ENCODE measurements at regions not wholly inside any gene's neighbourhood (a gene's known extent, or its start where the extent isn't known, plus 50 kb on each side); places are given as distances from the start of the nearest gene placed in this dataset.
A peak's percentile ranks its signal among the peaks of the same experiment; 100 is the strongest.

- DNase-seq (ENCODE audit: low spot score), result peak; percentile 72
- H3K4me3 Mint-ChIP-seq, result no peak overlapping the region
- CTCF ChIA-PET, result interaction anchor here (0.6 to 2.9 kb wide), 10 partner anchors 10 to 135 kb away, joined by 3 to 23 read pairs (median 3); no protein-coding TSS in a partner anchor
- no peak overlapping the region for H3K27ac Mint-ChIP-seq
- POLR2A ChIA-PET, result no interaction called here
- peaks cover 8% of the 10 kb centered on the region for H3K9me3 Mint-ChIP-seq
- H3K36me3 Mint-ChIP-seq, result no peaks in the 10 kb centered on the region
- no peaks in the 10 kb centered on the region for H3K4me1 Mint-ChIP-seq
- no peaks in the 10 kb centered on the region for H3K27me3 Mint-ChIP-seq (ENCODE audit: low read depth)
- ATAC-seq, result peak; percentile 95
- no peak for TF ChIP-seq USF1 (CRISPR knock-in tag; IDR thresholded peaks at IDR 0.05)
- TF ChIP-seq IRF2 (CRISPR knock-in tag; IDR thresholded peaks at IDR 0.05; ENCODE audit: borderline replicate concordance, low read depth), result no peak
- TF ChIP-seq SMAD3 (CRISPR knock-in tag; IDR thresholded peaks at IDR 0.05; ENCODE audit: borderline replicate concordance), result no peak
- no peak for TF ChIP-seq USF2 (CRISPR knock-in tag; IDR thresholded peaks at IDR 0.05)
- no peak for TF ChIP-seq GTF2I (CRISPR knock-in tag; conservative IDR thresholded peaks at IDR 0.05)
- no peak for TF ChIP-seq ATF1 (CRISPR knock-in tag; IDR thresholded peaks at IDR 0.05)
- no peak for TF ChIP-seq ZBTB43 (CRISPR knock-in tag; IDR thresholded peaks at IDR 0.05)
These were observed 56.0 kb upstream of the CTXND1 start for GRCh38 chr15:80308002-80308401.

GRCh38 chr15:80309769-80310384 is 57.9 kb upstream of the CTXND1 start:
- DNase-seq (ENCODE audit: low spot score) (peak; percentile 35), ATAC-seq (peak; percentile 68)
- Mint-ChIP-seq H3K9me3 (peaks cover 3% of the 10 kb centered on the region), H3K27me3 (ENCODE audit: low read depth) (no peaks in the 10 kb centered on the region), H3K27ac (no peak overlapping the region), H3K36me3 (no peaks in the 10 kb centered on the region), H3K4me1 (no peaks in the 10 kb centered on the region), H3K4me3 (no peak overlapping the region)
- ChIA-PET CTCF (interaction anchor here (0.5 to 2.9 kb wide), 31 partner anchors 8 to 1215 kb away, joined by 3 to 23 read pairs (median 4); partner anchors contain the start of gene CTXND1), POLR2A (no interaction called here)
- TF ChIP-seq CTCF (IDR thresholded peaks at IDR 0.05) (peak; percentile 74), ZSCAN18 (CRISPR knock-in tag; IDR thresholded peaks at IDR 0.05) (no peak), FOXP1 (CRISPR knock-in tag; IDR thresholded peaks at IDR 0.05; ENCODE audit: borderline replicate concordance) (no peak)

GRCh38 chr15:80310776-80311175 is 58.8 kb upstream of the CTXND1 start:
- Mint-ChIP-seq H3K4me3 (no peak overlapping the region), H3K4me1 (no peaks in the 10 kb centered on the region)
- CTCF ChIA-PET, result interaction anchor here (1.0 to 1.6 kb wide), 2 partner anchors 59 to 103 kb away, joined by 3 to 4 read pairs; partner anchors contain the start of gene CTXND1

More at GRCh38 chr15:80310776-80311175, 58.8 kb upstream of the CTXND1 start:
- DNase-seq (ENCODE audit: low spot score), result no peak
- Mint-ChIP-seq H3K9me3 (peaks cover 3% of the 10 kb centered on the region), H3K27me3 (ENCODE audit: low read depth) (no peaks in the 10 kb centered on the region), H3K27ac (no peak overlapping the region), H3K36me3 (no peaks in the 10 kb centered on the region)
- ATAC-seq, result no peak
- POLR2A ChIA-PET, result no interaction called here
- TF ChIP-seq ERG (CRISPR knock-in tag; IDR thresholded peaks at IDR 0.05) (no peak), ZBTB43 (CRISPR knock-in tag; IDR thresholded peaks at IDR 0.05) (no peak), ATF3 (CRISPR knock-in tag; conservative IDR thresholded peaks at IDR 0.05) (no peak), NFE2L1 (CRISPR knock-in tag; IDR thresholded peaks at IDR 0.05) (no peak), SOX15 (CRISPR knock-in tag; IDR thresholded peaks at IDR 0.05) (no peak), OVOL2 (CRISPR knock-in tag; IDR thresholded peaks at IDR 0.05; ENCODE audit: borderline replicate concordance) (no peak), ELF4 (CRISPR knock-in tag; IDR thresholded peaks at IDR 0.05; ENCODE audit: low read depth) (no peak)

Data from WTC11 (cell line).